Testis (tissue), 2 donors: ENCODE measurements at regions not wholly inside any gene's neighbourhood (a gene's known extent, or its start where the extent isn't known, plus 50 kb on each side); places are given as distances from the start of the nearest gene placed in this dataset.

Experiments
- POLR2A ChIP-seq: fragments of 450-650 bp; IDR thresholded peaks from one replicate; pipeline ENCODE4 v1.6.1; 2017; ENCODE audit warnings: antibody characterized with exemption, mild to moderate bottlenecking, moderate library complexity
- TF ChIP-seq, protein P1 (sequence below), 3 experiments: fragments of 450-650 bp in 2 of 3; fragments of 200-600 bp in 1 of 3; sonication (generic) in 1 of 3; IDR thresholded peaks; one replicate each; pipeline ENCODE4 v1.5.1; 2016 to 2019; ENCODE audit warnings: antibody characterized with exemption in 3 of 3, mild to moderate bottlenecking in 2 of 3, moderate library complexity in 1 of 3

DNA sequence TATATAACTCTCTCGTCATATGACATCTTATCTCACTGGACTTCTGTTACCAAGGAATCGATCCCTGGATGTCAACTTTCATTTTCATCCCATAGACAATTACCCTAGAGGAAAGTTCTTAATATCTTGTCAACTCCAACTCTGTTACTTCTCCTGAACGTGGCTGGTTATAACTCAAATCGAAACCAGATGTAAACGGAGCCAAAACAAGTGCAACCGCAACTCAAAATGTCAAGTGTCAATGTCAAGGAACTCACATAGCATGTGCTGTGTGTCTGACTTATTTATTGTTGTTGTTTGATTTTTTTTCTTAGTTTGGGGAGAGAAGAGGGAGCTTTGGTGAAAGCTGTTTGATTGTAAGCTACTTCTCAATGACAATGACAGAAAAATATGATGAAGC, 108.6 kb downstream of the VIP start:
- TF ChIP-seq, protein P1, sequence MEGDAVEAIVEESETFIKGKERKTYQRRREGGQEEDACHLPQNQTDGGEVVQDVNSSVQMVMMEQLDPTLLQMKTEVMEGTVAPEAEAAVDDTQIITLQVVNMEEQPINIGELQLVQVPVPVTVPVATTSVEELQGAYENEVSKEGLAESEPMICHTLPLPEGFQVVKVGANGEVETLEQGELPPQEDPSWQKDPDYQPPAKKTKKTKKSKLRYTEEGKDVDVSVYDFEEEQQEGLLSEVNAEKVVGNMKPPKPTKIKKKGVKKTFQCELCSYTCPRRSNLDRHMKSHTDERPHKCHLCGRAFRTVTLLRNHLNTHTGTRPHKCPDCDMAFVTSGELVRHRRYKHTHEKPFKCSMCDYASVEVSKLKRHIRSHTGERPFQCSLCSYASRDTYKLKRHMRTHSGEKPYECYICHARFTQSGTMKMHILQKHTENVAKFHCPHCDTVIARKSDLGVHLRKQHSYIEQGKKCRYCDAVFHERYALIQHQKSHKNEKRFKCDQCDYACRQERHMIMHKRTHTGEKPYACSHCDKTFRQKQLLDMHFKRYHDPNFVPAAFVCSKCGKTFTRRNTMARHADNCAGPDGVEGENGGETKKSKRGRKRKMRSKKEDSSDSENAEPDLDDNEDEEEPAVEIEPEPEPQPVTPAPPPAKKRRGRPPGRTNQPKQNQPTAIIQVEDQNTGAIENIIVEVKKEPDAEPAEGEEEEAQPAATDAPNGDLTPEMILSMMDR (IDR thresholded peaks at IDR 0.05) = no peak
- no peak for TF ChIP-seq POLR2A
